WI38 (cell line): ENCODE measurements at regions not wholly inside any gene's neighbourhood (a gene's known extent, or its start where the extent isn't known, plus 50 kb on each side); places are given as distances from the start of the nearest gene placed in this dataset.
A peak's percentile ranks its signal among the peaks of the same experiment; 100 is the strongest.

ENCODE experiments used
- H3K4me3 ChIP-seq: 2 replicates; pipeline ENCODE4 v1.5.1; 2011; ENCODE audit warnings: low read depth, mild to moderate bottlenecking, control low read depth, low read length
- CTCF ChIP-seq: IDR thresholded peaks from 2 replicates; pipeline ENCODE4 v1.5.1; 2012; ENCODE audit warnings: low read depth, mild to moderate bottlenecking, control low read depth, low read length

- TF ChIP-seq CTCF: no peak
- H3K4me3 ChIP-seq: no peak overlapping the region
These were observed 397.3 kb downstream of the MED13L start for GRCh38 chr12:115880238-115880637.

- no peak overlapping the region for H3K4me3 ChIP-seq
- no peak for TF ChIP-seq CTCF
These were observed 398.1 kb downstream of the MED13L start for GRCh38 chr12:115879354-115879753.

- H3K4me3 ChIP-seq: no peak overlapping the region
- no peak for TF ChIP-seq CTCF
These were observed 403.9 kb downstream of the MED13L start for GRCh38 chr12:115873451-115874082.

- TF ChIP-seq CTCF: no peak
- H3K4me3 ChIP-seq: no peak overlapping the region
These were observed 404.6 kb downstream of the MED13L start for GRCh38 chr12:115872919-115873357.

GRCh38 chr12:115872212-115872611 lies 405.3 kb downstream of the MED13L start:
- no peak overlapping the region for H3K4me3 ChIP-seq

GRCh38 chr12:115871714-115872113 lies 405.8 kb downstream of the MED13L start:
- H3K4me3 ChIP-seq: no peak overlapping the region
- TF ChIP-seq CTCF: peak; percentile 58

More at GRCh38 chr12:115872212-115872611, 405.3 kb downstream of the MED13L start:
- TF ChIP-seq CTCF: no peak

GRCh38 chr12:115870510-115870909 lies 407.0 kb downstream of the MED13L start:
- no peak overlapping the region for H3K4me3 ChIP-seq
- no peak for TF ChIP-seq CTCF
